Esophagus squamous epithelium (tissue), 5 donors: ENCODE measurements at regions not wholly inside any gene's neighbourhood (a gene's known extent, or its start where the extent isn't known, plus 50 kb on each side); places are given as distances from the start of the nearest gene placed in this dataset.

Experiments
- DNase-seq: peaks from one replicate; lab custom pipeline; 2025; lab: John Stamatoyannopoulos, UW
- H3K27ac ChIP-seq, 4 donors: fragments of 200-600 bp; sonication (generic); one replicate each; pipeline ENCODE4 v1.5.1; 2016 to 2019; ENCODE audit warnings: mild to moderate bottlenecking in 1 of 4
- H3K27me3 ChIP-seq, 4 donors: fragments of 200-600 bp; sonication (generic); 1 replicate in 3 of 4; 2 replicates in 1 of 4; pipeline versions ENCODE4 v1.5.1 to v1.6.0; 2017 to 2021; ENCODE audit warnings: antibody characterized with exemption in 1 of 4
- H3K36me3 ChIP-seq, 3 donors: fragments of 200-600 bp; sonication (generic); one replicate each; pipeline ENCODE4 v1.5.1; 2016 to 2019
- H3K4me1 ChIP-seq, 3 donors: fragments of 200-600 bp; sonication (generic); one replicate each; pipeline ENCODE4 v1.5.1; 2017 to 2019
- H3K4me3 ChIP-seq, 4 donors: fragments of 200-600 bp; sonication (generic); 1 replicate in 3 of 4; 2 replicates in 1 of 4; pipeline ENCODE4 v1.5.1; 2016 to 2019; ENCODE audit warnings: mild to moderate bottlenecking in 2 of 4, moderate library complexity in 1 of 4
- H3K9me3 ChIP-seq, 3 donors: fragments of 200-600 bp; sonication (generic); one replicate each; pipeline ENCODE4 v1.5.1; 2016 to 2019
- CTCF ChIP-seq, 6 experiments: fragments of 450-650 bp in 4 of 6; fragments of 200-600 bp in 2 of 6; sonication (generic) in 2 of 6; IDR thresholded peaks; one replicate each; pipeline ENCODE4 v1.5.1; 2016 to 2019; ENCODE audit warnings: antibody characterized with exemption in 6 of 6, mild to moderate bottlenecking in 4 of 6, moderate library complexity in 4 of 6
- POLR2A ChIP-seq, 4 donors: fragments of 450-650 bp; IDR thresholded peaks; one replicate each; pipeline ENCODE4 v1.6.1; 2017; ENCODE audit warnings: antibody characterized with exemption in 4 of 4, mild to moderate bottlenecking in 4 of 4, moderate library complexity in 3 of 4
- WGBS, 2 donors: methylation state at CpG; one replicate each; pipeline ENCODE4 v1.1.5; 2018; 5-methylcytosine and 5-hydroxymethylcytosine counted together
- intact Hi-C: fragments of 100-400 bp; cut with DNase I; formaldehyde crosslinking; loops from one replicate; pipeline ENCODE4 v1.15.0; 2022
- donor health status: DM: yes; HTN: yes; CAD: no.

GRCh38 chr1:84756001-84756400 lies 65.7 kb upstream of the SSX2IP start:
- no peak for DNase-seq
- Histone ChIP-seq H3K4me1 (peaks cover 0 to 16% (median 7%) of the 10 kb centered on the region in 3 donors), H3K36me3 (no peaks in the 10 kb centered on the region), H3K27me3 (no peaks in the 10 kb centered on the region), H3K9me3 (no peaks in the 10 kb centered on the region), H3K4me3 (no peak overlapping the region), H3K27ac (no peak overlapping the region)
- WGBS, 2 donors = 78 to 89% methylated on average over 3 of the region's 3 CpGs
- no peak for TF ChIP-seq CTCF (IDR thresholded peaks at IDR 0.05)
- no peak for TF ChIP-seq POLR2A (IDR thresholded peaks at IDR 0.05)
- intact Hi-C loops = no loop called here

GRCh38 chr1:84755216-84755615 lies 65.0 kb upstream of the SSX2IP start:
- no peak for TF ChIP-seq CTCF (IDR thresholded peaks at IDR 0.05)
- no peak for DNase-seq
- peaks cover 5 to 24% (median 7%) of the 10 kb centered on the region in 3 donors for H3K4me1 ChIP-seq
- no peaks in the 10 kb centered on the region for H3K36me3 ChIP-seq
- H3K4me3 ChIP-seq = no peak overlapping the region
- no peaks in the 10 kb centered on the region for H3K27me3 ChIP-seq
- intact Hi-C loops = no loop called here
- no peak overlapping the region for H3K27ac ChIP-seq
- H3K9me3 ChIP-seq = no peaks in the 10 kb centered on the region
- 87 to 91% methylated on average over 8 of the region's 8 CpGs for WGBS, 2 donors

GRCh38 chr1:84754386-84754703 lies 64.1 kb upstream of the SSX2IP start:
- no peaks in the 10 kb centered on the region for H3K36me3 ChIP-seq
- intact Hi-C loops = loop anchor here (5.0 kb wide), 1 partner anchor 312 kb away; no protein-coding TSS in a partner anchor
- H3K27me3 ChIP-seq = no peaks in the 10 kb centered on the region
- H3K27ac ChIP-seq = no peak overlapping the region
- H3K4me3 ChIP-seq = no peak overlapping the region
- no peak for TF ChIP-seq POLR2A (IDR thresholded peaks at IDR 0.05)
- no peak for TF ChIP-seq CTCF (IDR thresholded peaks at IDR 0.05)
- H3K4me1 ChIP-seq = peaks cover 5 to 31% (median 7%) of the 10 kb centered on the region in 3 donors
- DNase-seq = no peak
- 83 to 91% methylated on average over 15 to 20 of the region's 21 CpGs for WGBS, 2 donors
- H3K9me3 ChIP-seq = no peaks in the 10 kb centered on the region

- H3K9me3 ChIP-seq = no peaks in the 10 kb centered on the region
- intact Hi-C loops = loop anchor here (5.0 kb wide), 1 partner anchor 311 kb away; no protein-coding TSS in a partner anchor
- no peak overlapping the region for H3K4me3 ChIP-seq
- DNase-seq = no peak
- no peak overlapping the region for H3K27ac ChIP-seq
- H3K36me3 ChIP-seq = no peaks in the 10 kb centered on the region
- no peaks in the 10 kb centered on the region for H3K27me3 ChIP-seq
- TF ChIP-seq CTCF (IDR thresholded peaks at IDR 0.05) (peak; percentile 66 to 95 (median 92)), POLR2A (IDR thresholded peaks at IDR 0.05) (no peak)
- peaks cover 1 to 31% (median 5%) of the 10 kb centered on the region in 3 donors for H3K4me1 ChIP-seq
- 46 to 48% methylated on average over 13 to 16 of the region's 16 CpGs for WGBS, 2 donors
Measured at GRCh38 chr1:84753516-84754385, 63.5 kb upstream of the SSX2IP start.

- no peaks in the 10 kb centered on the region for H3K27me3 ChIP-seq
- H3K9me3 ChIP-seq = no peaks in the 10 kb centered on the region
- H3K36me3 ChIP-seq = no peaks in the 10 kb centered on the region
- peak overlapping the region in 1 of 4 donors; percentile 3 for H3K4me3 ChIP-seq
- 32 to 37% methylated on average over 6 of the region's 6 CpGs for WGBS, 2 donors
- intact Hi-C loops = loop anchor here (5.0 kb wide), 1 partner anchor 308 kb away; no protein-coding TSS in a partner anchor
- DNase-seq = no peak
- H3K27ac ChIP-seq = peak overlapping the region in 3 of 4 donors; percentile 6 to 39 (median 38)
- TF ChIP-seq CTCF (IDR thresholded peaks at IDR 0.05) = no peak
- TF ChIP-seq POLR2A (IDR thresholded peaks at IDR 0.05) = no peak
- peaks cover 0 to 30% (median 5%) of the 10 kb centered on the region in 3 donors for H3K4me1 ChIP-seq
Measured at GRCh38 chr1:84750110-84750730, 60.0 kb upstream of the SSX2IP start.
